Endothelial cell of umbilical vein (primary cell): ENCODE measurements at regions not wholly inside any gene's neighbourhood (a gene's known extent, or its start where the extent isn't known, plus 50 kb on each side); places are given as distances from the start of the nearest gene placed in this dataset.

Experiments used
- JUN ChIP-seq: IDR thresholded peaks from 2 replicates; pipeline ENCODE4 v1.6.1; 2011; ENCODE audit warnings: borderline replicate concordance, low read depth; ENCODE audit not compliant: insufficient read length, insufficient read depth
- MYC ChIP-seq: IDR thresholded peaks from one replicate; pipeline ENCODE4 v1.6.1; 2011; ENCODE audit warnings: mild to moderate bottlenecking, low read depth, low read length
- POLR2A ChIP-seq: IDR thresholded peaks from 2 replicates; pipeline ENCODE4 v1.6.1; 2012; ENCODE audit warnings: low read depth, mild to moderate bottlenecking, control low read depth, low read length
- TF ChIP-seq, protein P1 (sequence below), 2 donors: IDR thresholded peaks; 1 replicate in 1 of 2; 2 replicates in 1 of 2; pipeline ENCODE4 v1.5.1; 2011; ENCODE audit warnings: low read length in 2 of 2, mild to moderate bottlenecking in 2 of 2, moderate library complexity in 2 of 2, control low read depth in 1 of 2, inconsistent platforms in 1 of 2, low read depth in 1 of 2; ENCODE audit not compliant: insufficient read depth in 1 of 2; ENCODE audit errors: extremely low read depth in 1 of 2

DNA sequence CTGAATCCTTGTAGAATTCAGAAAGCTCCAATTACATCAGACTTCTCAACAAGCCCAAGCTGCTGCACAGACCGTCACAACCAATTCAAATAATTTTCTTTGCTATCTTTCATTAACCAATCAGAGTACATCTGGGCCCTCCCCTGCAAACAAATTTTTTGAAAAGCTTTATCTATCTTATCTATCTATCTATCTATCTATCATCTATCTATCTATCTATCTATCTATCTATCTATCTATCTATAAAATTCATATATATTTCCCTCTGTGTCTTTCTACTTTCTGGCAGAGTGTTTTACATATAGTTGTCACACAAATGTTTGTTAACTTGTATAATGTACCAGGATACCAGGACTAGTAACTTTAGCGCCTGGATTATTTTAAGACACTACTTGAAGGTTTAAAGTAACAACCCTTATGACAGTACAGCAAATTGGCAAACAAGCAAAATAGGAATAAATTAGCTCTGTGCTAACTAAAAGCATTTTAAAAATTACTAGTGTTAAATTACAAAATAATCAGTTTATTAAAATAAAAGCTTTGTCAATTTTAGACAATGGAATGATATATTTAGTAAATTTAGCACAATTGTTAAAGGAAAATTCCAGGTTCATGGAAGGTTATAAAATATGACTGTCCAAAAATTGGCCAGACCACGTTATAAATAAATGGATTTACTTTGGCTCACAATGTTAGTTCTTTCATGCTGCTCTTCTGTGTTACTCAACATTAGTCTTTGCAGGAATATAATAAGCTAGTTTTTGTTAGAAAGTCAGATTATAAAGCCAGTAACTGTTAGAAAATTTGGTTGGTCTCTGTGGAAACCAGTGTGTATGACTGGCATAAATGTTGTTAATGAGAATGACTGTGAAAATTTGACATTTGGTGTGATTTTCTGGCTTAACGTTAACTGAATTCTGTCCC, 138.6 kb downstream of the SUCNR1 start:
- TF ChIP-seq MYC (no peak), POLR2A (no peak), JUN (no peak)
- TF ChIP-seq, protein P1, sequence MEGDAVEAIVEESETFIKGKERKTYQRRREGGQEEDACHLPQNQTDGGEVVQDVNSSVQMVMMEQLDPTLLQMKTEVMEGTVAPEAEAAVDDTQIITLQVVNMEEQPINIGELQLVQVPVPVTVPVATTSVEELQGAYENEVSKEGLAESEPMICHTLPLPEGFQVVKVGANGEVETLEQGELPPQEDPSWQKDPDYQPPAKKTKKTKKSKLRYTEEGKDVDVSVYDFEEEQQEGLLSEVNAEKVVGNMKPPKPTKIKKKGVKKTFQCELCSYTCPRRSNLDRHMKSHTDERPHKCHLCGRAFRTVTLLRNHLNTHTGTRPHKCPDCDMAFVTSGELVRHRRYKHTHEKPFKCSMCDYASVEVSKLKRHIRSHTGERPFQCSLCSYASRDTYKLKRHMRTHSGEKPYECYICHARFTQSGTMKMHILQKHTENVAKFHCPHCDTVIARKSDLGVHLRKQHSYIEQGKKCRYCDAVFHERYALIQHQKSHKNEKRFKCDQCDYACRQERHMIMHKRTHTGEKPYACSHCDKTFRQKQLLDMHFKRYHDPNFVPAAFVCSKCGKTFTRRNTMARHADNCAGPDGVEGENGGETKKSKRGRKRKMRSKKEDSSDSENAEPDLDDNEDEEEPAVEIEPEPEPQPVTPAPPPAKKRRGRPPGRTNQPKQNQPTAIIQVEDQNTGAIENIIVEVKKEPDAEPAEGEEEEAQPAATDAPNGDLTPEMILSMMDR (IDR thresholded peaks at IDR 0.05; ENCODE audit: extremely low read depth in 1 of 2, insufficient read depth in 1 of 2, low read depth in 1 of 2, low read length in 2 of 2) = no peak
